GM18508 (cell line): ENCODE measurements at regions not wholly inside any gene's neighbourhood (a gene's known extent, or its start where the extent isn't known, plus 50 kb on each side); places are given as distances from the start of the nearest gene placed in this dataset.
"Not testable (repeated sequence)": the region's sequence is repeated elsewhere in the genome, so short reads cannot be mapped to it uniquely, and the experiment has no call there.

Experiments used
- ATAC-seq: cut with Tn5 transposase; IDR thresholded peaks from one replicate; pipeline ENCODE4 v1.9.1; 2021; ENCODE audit warnings: moderate number of reproducible peaks; ENCODE audit not compliant: insufficient read depth, unreplicated experiment

DNA sequence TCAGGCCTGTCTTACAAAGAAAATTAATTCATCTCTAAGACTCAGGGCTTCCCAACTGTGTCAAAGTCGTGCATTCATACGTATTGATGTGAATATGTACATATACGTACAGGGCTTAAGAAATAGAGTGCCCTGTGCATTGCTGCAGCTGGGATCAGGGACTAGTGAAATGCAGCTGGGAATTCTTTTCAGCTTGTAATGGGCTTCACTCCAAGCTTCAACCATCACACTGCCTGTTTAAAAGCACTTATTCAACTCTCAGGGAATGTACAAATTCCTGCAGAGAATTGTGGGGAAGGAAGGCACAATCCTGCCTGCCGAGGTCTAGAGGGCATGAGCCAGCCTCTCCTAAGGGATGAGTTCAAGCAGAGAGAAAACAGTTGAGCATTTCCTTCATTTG, 59.6 kb upstream of the MAN2A1 start:
- no peak for ATAC-seq

DNA sequence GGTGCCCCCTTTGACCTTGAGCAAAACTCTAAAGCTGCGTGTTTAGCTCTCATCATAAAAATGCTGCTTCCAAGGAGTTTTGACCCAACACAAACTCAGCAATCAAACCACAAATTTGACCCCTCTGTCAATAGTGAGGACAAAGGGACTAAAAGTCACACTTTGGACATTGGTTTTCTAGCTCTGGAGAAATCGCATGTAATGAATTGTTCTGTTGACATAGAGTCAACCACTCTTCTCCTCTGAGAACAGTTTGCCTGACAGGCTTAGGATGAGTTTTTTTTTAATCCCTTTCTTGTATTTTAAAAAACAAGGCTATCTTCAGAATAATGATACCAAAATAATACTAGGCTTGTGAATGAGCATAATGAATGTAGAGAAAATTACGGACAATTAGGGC, 61.1 kb upstream of the MAN2A1 start:
- no peak for ATAC-seq

DNA sequence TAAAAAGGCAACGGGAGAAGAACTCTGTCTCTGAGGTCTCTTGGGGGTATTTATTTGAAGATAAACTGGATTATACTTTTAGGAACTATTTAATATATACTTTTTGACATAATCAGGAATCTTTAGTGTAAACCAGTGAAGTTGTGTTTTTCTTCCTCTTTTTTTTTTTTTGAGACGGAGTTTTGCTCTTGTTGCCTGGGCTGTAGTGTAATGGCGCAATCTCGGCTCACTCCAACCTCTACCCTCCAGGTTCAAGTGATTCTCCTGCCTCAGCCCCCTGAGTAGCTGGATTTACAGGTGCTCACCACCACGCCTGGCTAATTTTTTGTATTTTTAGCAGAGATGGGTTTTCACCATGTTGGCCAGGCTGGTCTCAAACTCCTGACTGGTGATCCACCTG, 68.5 kb upstream of the MAN2A1 start:
- ATAC-seq, result not testable (repeated sequence)

GRCh38 chr5:109620651-109621050, 69.1 kb upstream of the MAN2A1 start:
- no peak for ATAC-seq

DNA sequence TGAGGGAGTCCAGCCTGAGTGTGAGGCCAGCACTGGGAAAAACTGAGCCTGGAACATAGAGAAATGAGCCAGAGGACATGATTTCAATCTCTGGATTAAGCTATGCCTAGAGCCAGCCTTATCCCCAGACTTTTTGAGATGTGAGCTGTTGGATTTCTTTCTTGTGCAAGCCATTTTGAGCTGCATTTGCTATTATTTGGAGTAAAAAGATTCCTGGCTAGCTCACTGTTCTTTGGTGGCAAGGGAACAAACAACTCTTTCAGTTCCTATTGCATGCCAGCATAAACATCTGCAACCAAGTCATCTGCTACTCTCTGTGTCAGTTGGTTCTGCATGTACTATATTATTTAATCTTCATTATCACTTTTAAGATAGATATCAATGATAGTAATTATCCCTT, 70.1 kb upstream of the MAN2A1 start:
- no peak for ATAC-seq

- ATAC-seq, result no peak
Observed at GRCh38 chr5:109619021-109619460, 70.7 kb upstream of the MAN2A1 start.

DNA sequence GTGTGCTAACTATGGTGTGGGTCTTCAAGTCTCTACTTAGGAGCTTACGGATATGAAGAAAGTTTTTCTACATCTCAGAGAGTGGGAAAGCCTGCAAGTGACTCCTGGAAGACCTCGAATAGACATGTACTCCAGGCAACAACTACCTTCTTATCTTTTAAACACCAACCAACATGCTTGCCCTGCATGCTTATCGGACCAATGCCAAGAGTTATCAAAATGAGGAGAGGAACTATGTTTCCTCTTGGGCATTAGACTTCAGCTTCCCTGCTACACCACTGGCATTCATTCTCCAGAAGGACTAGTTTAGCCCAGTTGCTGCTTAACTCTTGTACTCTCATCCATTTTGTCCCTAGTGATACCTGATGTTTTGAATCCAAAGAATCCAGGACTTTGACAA, 74.7 kb upstream of the MAN2A1 start:
- no peak for ATAC-seq

DNA sequence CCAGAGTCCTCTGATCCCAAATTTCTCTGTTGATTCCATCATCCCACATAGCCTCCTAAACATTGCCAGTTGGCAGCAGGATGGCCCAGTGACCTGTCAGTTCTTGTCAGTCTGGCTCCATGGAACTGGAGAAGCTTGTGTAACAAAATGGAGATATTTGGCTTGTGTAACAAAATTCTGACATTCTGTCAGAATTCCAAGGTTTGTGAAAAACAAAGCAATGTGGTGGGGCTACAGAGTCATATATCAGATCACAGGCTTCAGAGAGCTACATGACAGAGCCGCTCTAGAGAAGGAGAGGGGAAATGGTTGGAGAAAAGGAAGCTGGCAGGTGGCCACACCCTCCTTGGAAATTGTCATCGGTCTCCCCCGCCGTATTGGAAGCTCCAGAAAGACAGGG, 75.4 kb upstream of the MAN2A1 start:
- ATAC-seq, result no peak

DNA sequence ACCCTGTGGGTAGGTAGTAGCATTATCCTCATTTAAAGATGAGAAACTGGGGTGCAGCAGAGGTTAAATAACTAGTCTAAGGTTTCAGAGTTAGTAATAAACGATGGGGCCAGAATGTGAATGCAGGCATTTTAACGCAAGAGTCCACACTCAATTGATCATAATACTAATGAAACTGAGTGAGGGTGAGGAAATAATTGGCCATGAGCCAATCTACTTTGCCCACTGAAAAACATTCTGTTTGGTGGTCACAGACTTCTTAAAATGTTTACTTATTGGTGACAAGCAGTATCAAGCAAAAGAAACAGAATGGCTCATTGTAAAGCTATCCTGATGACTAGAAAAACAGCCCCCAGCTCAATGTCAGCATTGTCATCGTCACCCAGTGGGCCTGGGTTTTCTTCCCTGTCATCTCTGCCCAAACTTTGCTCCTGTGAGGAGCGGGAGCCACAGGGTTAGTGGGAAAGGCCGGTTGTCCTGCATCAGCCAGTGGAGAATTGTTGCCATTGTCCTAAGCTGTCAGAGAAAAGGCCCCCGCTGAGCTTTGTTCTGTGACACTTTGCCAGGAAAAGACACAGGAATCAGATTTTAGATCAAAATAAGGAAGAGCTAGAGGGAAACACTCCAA, 77.3 kb upstream of the MAN2A1 start:
- ATAC-seq, result no peak

- ATAC-seq, result no peak
Observed at GRCh38 chr5:109611505-109611904, 78.2 kb upstream of the MAN2A1 start.

DNA sequence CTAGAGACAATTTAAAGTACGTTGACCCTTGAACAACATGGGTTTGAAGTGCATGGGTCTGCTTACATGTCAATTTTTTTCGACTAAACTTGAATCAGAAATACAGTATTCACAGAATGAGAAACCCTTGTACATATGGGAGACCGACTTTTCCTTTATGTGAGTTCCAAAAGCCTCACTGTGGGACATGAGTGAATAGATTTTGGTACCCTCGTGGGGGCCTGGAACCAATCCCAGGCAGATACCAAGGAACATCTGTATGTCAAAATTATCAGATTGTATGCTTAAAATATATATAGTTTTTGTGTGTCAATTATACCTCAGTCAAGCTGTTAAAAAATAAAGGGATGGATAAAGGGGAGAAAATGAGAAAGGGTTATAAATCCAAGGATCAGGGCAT, 78.7 kb upstream of the MAN2A1 start:
- no peak for ATAC-seq

- ATAC-seq, result no peak
Observed at GRCh38 chr5:109610581-109610980, 79.1 kb upstream of the MAN2A1 start.

- ATAC-seq, result no peak
Observed at GRCh38 chr5:109605207-109605730, 84.5 kb upstream of the MAN2A1 start.

DNA sequence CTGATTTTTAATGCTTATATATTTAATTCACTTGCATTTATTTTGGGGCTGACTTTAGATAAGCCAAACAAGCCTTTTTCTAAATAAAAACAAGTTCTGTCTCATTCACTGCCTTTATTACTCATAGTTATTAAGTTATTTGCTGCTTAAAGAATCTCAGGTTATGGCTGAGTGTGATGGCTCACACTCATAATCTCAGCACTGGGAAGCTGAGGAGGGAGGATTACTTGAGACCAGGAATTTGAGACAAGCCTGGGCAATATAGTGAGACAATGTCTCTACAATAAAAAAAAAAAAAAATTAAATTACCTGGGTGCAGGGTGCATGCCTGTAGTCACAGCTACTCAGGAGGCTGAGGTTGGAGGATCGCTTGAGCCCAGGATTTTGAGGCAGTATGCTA, 85.0 kb upstream of the MAN2A1 start:
- no peak for ATAC-seq

DNA sequence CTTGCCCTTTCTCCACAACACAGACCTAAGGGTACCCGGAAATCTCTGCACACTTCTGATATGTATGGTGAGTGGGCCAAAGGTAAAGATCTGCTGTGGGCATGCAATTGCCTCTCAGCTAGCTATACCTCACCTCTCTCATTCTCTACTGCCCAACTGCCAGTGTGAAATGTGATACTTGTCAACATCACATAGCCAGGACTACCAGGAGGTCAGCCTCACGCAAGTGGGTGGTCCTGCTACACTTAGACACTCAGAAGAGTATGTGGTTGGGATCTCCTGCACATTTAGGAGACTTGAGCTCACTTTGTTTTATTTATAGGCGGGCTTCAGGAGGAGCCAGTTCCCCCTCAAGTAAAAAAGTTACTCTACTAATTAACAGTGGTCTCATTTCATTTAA, 88.0 kb upstream of the MAN2A1 start:
- no peak for ATAC-seq

- no peak for ATAC-seq
Observed at GRCh38 chr5:109597893-109598292, 91.8 kb upstream of the MAN2A1 start.

DNA sequence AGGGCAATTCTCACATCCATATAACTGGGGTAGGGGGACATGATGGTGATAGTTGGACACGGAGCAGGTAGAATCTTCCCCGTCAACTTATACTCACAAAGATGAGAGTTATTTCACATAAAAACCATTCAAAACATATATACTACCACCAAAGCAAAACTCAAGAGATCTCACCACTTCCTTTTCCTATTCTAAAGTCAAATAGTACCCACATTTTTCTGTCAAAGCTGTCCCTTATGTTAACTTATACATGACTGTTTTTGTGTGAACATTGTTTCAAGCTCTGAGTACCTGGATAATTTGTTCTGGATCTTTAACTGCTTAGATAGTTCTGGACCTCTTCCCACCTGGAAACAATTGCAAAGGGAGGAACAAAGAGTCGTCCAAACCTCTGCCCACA, 95.5 kb upstream of the MAN2A1 start:
- ATAC-seq, result no peak

DNA sequence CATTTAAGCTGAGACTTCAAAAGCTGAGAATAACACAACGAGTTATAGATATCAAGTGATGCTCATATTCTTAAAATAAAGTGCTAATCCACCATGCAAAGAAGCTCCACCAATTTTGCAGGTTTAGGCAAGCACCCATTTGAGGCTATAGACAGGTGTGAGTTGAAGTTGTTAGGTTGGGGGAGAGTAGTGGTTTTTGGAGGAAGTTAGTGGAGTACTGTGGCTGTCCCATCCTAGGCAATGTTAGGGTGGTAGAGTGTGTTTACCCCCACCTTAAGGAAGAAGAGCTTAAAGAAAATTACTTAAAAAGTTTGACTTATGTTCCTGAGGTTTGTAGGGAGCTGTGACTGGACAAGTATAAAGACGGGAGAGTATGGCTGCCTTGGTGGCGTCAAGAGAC, 98.9 kb upstream of the MAN2A1 start:
- no peak for ATAC-seq

DNA sequence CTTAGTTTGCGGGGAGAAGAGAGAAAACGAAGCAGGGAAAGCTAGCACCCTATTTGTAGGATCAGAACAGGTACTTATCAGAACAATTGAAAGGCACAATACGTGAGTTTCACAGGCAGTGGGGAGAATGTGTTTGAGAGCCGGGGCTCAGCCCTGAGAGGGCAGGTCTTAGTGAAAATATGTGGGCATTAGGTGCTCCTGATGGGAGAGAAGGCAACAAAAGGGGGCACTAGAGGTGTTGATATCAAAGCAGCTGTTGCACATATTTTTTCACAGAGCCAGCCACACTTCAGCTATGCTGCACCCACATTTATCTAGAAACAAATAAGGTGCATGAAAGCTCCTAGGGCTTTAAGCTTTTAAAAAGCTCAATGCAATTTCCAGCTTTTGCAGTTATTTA, 99.7 kb upstream of the MAN2A1 start:
- no peak for ATAC-seq

- ATAC-seq, result no peak
Observed at GRCh38 chr5:109589239-109589638, 100.5 kb upstream of the MAN2A1 start.

GRCh38 chr5:109588281-109589035, 101.3 kb upstream of the MAN2A1 start:
- ATAC-seq, result no peak
